Cardiac fibroblast (primary cell): ENCODE measurements at regions not wholly inside any gene's neighbourhood (a gene's known extent, or its start where the extent isn't known, plus 50 kb on each side); places are given as distances from the start of the nearest gene placed in this dataset.

ENCODE experiments used
- DNase-seq, 2 donors: peaks; one replicate each; pipeline versions ENCODE4 v3.0.0 to v3.0.0-alpha.2; 2010; ENCODE audit warnings: low read depth in 2 of 2
- H3K4me3 ChIP-seq, 2 donors: replicated peaks in 1 of 2; 1 replicate in 1 of 2; 2 replicates in 1 of 2; pipeline ENCODE4 v1.5.1; 2011; ENCODE audit warnings: low read depth in 2 of 2, low read length in 2 of 2, mild to moderate bottlenecking in 2 of 2, moderate library complexity in 1 of 2
- TF ChIP-seq, protein P1 (sequence below): IDR thresholded peaks from one replicate; pipeline ENCODE4 v1.5.1; 2011; ENCODE audit warnings: low read depth, mild to moderate bottlenecking, low read length, inconsistent platforms

- TF ChIP-seq, protein P1, sequence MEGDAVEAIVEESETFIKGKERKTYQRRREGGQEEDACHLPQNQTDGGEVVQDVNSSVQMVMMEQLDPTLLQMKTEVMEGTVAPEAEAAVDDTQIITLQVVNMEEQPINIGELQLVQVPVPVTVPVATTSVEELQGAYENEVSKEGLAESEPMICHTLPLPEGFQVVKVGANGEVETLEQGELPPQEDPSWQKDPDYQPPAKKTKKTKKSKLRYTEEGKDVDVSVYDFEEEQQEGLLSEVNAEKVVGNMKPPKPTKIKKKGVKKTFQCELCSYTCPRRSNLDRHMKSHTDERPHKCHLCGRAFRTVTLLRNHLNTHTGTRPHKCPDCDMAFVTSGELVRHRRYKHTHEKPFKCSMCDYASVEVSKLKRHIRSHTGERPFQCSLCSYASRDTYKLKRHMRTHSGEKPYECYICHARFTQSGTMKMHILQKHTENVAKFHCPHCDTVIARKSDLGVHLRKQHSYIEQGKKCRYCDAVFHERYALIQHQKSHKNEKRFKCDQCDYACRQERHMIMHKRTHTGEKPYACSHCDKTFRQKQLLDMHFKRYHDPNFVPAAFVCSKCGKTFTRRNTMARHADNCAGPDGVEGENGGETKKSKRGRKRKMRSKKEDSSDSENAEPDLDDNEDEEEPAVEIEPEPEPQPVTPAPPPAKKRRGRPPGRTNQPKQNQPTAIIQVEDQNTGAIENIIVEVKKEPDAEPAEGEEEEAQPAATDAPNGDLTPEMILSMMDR = no peak
- DNase-seq = no peak
- no peak overlapping the region for H3K4me3 ChIP-seq
Observed at GRCh38 chr6:54698974-54699373, 147.6 kb upstream of the FAM83B start.

- no peak overlapping the region for H3K4me3 ChIP-seq
- no peak for DNase-seq
- TF ChIP-seq, protein P1 = no peak
Observed at GRCh38 chr6:54700158-54700557, 146.4 kb upstream of the FAM83B start.

- no peak for DNase-seq
- no peak overlapping the region for H3K4me3 ChIP-seq
- TF ChIP-seq, protein P1 = no peak
Observed at GRCh38 chr6:54702772-54703171, 143.8 kb upstream of the FAM83B start.

- TF ChIP-seq, protein P1 = no peak
Observed at GRCh38 chr6:54706391-54706790, 140.2 kb upstream of the FAM83B start.

DNA sequence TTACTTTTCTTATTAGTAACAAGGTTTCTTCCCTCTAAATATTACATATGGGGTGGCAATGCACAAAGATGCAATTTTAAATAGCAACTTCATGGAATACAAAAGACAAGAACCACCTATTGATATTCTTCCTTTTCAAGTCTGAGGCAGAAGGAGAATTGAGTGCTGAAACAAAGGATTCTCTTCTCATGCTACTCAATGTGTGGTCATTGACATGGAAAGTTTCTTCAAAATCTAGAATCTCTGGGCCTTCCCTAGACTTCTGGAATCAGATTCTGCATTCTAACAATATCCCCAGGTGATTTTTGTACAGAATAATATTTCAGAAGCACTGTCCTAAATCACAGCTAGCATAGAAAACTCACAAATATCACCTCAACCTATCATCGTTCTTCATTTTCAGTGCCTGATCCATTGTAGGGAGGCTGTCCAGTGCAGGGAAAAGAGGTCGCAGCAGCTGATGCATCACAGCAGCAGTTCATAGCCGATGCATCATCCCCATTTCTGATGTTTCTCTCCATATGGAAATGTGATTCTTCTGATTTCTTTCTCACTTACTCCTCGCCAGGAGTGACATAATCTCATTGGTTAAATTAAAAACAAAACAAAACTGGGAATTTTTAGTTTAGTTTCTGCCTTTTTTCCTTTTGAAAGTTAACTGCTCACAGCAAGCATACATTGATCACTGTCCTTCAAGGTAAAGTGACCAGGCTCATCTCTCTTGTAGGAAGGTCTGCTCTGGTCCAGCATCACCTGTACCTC, 139.5 kb upstream of the FAM83B start:
- TF ChIP-seq, protein P1 = no peak
- no peak for DNase-seq
- no peak overlapping the region for H3K4me3 ChIP-seq

More at GRCh38 chr6:54706391-54706790, 140.2 kb upstream of the FAM83B start:
- DNase-seq = no peak
- H3K4me3 ChIP-seq = no peak overlapping the region

DNA sequence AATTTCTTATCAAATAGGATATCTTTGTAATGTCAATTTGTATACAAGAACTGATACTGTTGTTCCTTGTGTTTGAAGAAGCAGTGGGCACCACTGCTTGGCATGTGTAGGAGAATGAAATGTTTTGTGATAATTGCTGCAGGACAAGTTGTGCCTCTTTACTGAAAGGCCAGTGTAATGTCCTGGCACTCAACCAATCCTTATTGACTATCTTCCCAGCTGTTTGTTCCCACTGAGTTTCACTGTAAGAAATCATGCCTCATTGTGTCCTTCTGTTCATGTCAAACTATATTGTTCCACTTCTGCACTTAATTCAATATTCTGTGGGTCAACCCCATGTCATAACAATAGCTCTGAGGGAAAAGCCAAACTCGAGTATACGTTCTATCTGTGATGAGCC, 136.1 kb upstream of the FAM83B start:
- no peak overlapping the region for H3K4me3 ChIP-seq
- DNase-seq = peak in 1 of 2 donors; percentile 1
- TF ChIP-seq, protein P1 = no peak

GRCh38 chr6:54716010-54716409, 130.6 kb upstream of the FAM83B start:
- H3K4me3 ChIP-seq = no peak overlapping the region
- TF ChIP-seq, protein P1 = no peak
- no peak for DNase-seq
